K562 (cell line): ENCODE measurements at regions not wholly inside any gene's neighbourhood (a gene's known extent, or its start where the extent isn't known, plus 50 kb on each side); places are given as distances from the start of the nearest gene placed in this dataset.

Experiments
- ATAC-seq: fragments of 200-7000 bp; cut with Tn5 transposase; 3 replicates; pipeline ENCODE4 v1.9.1; 2020; ENCODE audit warnings: moderate library complexity
- BruUV-seq: library from RNA; stranded (reverse); fragments of 400-500 nt; replicated peaks from 2 replicates; lab custom pipeline; 2021; lab: Mats Ljungman, UMichigan
- CTCF ChIA-PET: fragments of 300-600 bp; formaldehyde crosslinking; extraction: SDS; loops from one replicate; lab custom pipeline; 2021; ENCODE audit warnings: low intra/inter-chr PET ratio; lab: Yijun Ruan, JAX
- POLR2A ChIA-PET: fragments of 300-600, 350-650 bp; sonication (Branson Sonifier 250); formaldehyde crosslinking; extraction: SDS; loops from one replicate; lab custom pipeline; 2021; ENCODE audit warnings: antibody characterized with exemption, inconsistent platforms; lab: Yijun Ruan, JAX
- DNase-seq, 4 experiments: peaks; one replicate each; pipeline versions ENCODE4 v3.0.0 to v3.0.0-alpha.2; 2011 to 2018; ENCODE audit warnings: low spot score in 3 of 4, mixed read lengths in 3 of 4; ENCODE audit errors: extremely low read depth in 1 of 4
- FAIRE-seq: peaks from 2 replicates; lab custom pipeline; 2011; peaks lifted over from hg19 to GRCh38; lab: Jason Lieb, UNC
- H2AFZ ChIP-seq: 2 replicates; pipeline ENCODE4 v1.6.0; 2011; ENCODE audit warnings: low read depth, low read length, control low read depth, inconsistent platforms
- H3K27ac ChIP-seq: fragments of 200-600 bp; 3 replicates; pipeline ENCODE4 v1.8.0; 2011; ENCODE audit warnings: low read depth, mild to moderate bottlenecking, control low read depth, inconsistent platforms, low read length, moderate library complexity, mixed read lengths; ENCODE audit errors: extremely low read depth
- H3K27me3 ChIP-seq, 2 experiments: fragments of 300-600 bp in 1 of 2; 2 replicates in 1 of 2; 3 replicates in 1 of 2; pipeline versions ENCODE4 v1.6.0 to v1.8.0; 2011; ENCODE audit warnings: inconsistent platforms in 2 of 2, low read length in 2 of 2, mild to moderate bottlenecking in 1 of 2, mixed read lengths in 1 of 2, moderate library complexity in 1 of 2; ENCODE audit not compliant: control insufficient read depth in 2 of 2, insufficient read depth in 2 of 2
- H3K36me3 ChIP-seq: fragments of 300-600 bp; 3 replicates; pipeline ENCODE4 v1.8.0; 2011; ENCODE audit warnings: mild to moderate bottlenecking, low read length, inconsistent platforms; ENCODE audit not compliant: control insufficient read depth, insufficient read depth
- H3K4me1 ChIP-seq, 2 experiments: fragments of 200-600 bp in 1 of 2; replicated peaks in 1 of 2; 2 replicates in 1 of 2; 3 replicates in 1 of 2; pipeline versions ENCODE4 v1.5.1 to v1.8.0; 2011; ENCODE audit warnings: inconsistent platforms in 2 of 2, low read length in 2 of 2, mild to moderate bottlenecking in 1 of 2, mixed read lengths in 1 of 2, moderate library complexity in 1 of 2; ENCODE audit not compliant: control insufficient read depth in 2 of 2, insufficient read depth in 2 of 2
- H3K4me2 ChIP-seq: 2 replicates; pipeline ENCODE4 v1.6.1; 2011; ENCODE audit warnings: low read length, control low read depth, inconsistent platforms, mixed read lengths; ENCODE audit not compliant: insufficient read depth
- H3K4me3 ChIP-seq: fragments of 200-600 bp; sonication (generic), shearing (Covaris generic); 2 replicates; pipeline ENCODE4 v1.5.1; 2016; ENCODE audit warnings: control low read depth, inconsistent platforms
- H3K79me2 ChIP-seq: fragments of 200-600 bp; 3 replicates; pipeline ENCODE4 v1.8.0; 2011; ENCODE audit warnings: low read length, inconsistent platforms; ENCODE audit not compliant: control insufficient read depth, insufficient read depth
- H3K9ac ChIP-seq, 2 experiments: 2 replicates each; pipeline versions ENCODE4 v1.6.0 to v1.6.1; 2011; ENCODE audit warnings: low read depth in 2 of 2, low read length in 2 of 2, control low read depth in 1 of 2, inconsistent platforms in 1 of 2, mild to moderate bottlenecking in 1 of 2, mixed read lengths in 1 of 2; ENCODE audit not compliant: insufficient read depth in 1 of 2
- H3K9me1 ChIP-seq: one replicate; pipeline ENCODE4 v1.6.0; 2011; ENCODE audit warnings: inconsistent platforms, mild to moderate bottlenecking, low read length, moderate library complexity; ENCODE audit not compliant: control insufficient read depth, insufficient read depth
- H3K9me3 ChIP-seq: replicated peaks from 2 replicates; pipeline ENCODE4 v1.5.1; 2011; ENCODE audit warnings: low read depth, low read length, inconsistent platforms; ENCODE audit not compliant: control insufficient read depth, insufficient read depth
- H4K20me1 ChIP-seq: replicated peaks from 2 replicates; pipeline ENCODE4 v1.6.1; 2011; ENCODE audit warnings: low read length, inconsistent platforms, mixed read lengths; ENCODE audit not compliant: control insufficient read depth, insufficient read depth
- HEY1 ChIP-seq: fragments of 250-450 bp; sonication (Bioruptor Pico); IDR thresholded peaks from 2 replicates; pipeline ENCODE4 v1.5.0; 2020; ENCODE audit warnings: mild to moderate bottlenecking, moderate library complexity, borderline replicate concordance
- KLF10 ChIP-seq: fragments of 250-450 bp; sonication (Bioruptor Pico); IDR thresholded peaks from 2 replicates; pipeline ENCODE4 v1.6.1; 2021; ENCODE audit warnings: matching md5 sums
- NR2C2 ChIP-seq, 2 experiments: fragments of 200-800 bp in 1 of 2; sonication (Bioruptor generic) in 1 of 2; sonication (generic) in 1 of 2; formaldehyde crosslinking in 1 of 2; IDR thresholded peaks; 2 replicates each; pipeline versions ENCODE4 v1.6.1 to v1.8.0; 2016 to 2022; ENCODE audit warnings: mild to moderate bottlenecking in 1 of 2, missing compliant biosample characterization in 1 of 2, missing genetic modification characterization in 1 of 2, missing genetic modification reagents in 1 of 2
- YY1 ChIP-seq, 3 experiments: IDR thresholded peaks; 2 replicates each; pipeline ENCODE4 v1.6.1; 2011; ENCODE audit warnings: low read length in 2 of 3, mild to moderate bottlenecking in 2 of 3, moderate library complexity in 2 of 3, borderline replicate concordance in 1 of 3, control low read depth in 1 of 3, low read depth in 1 of 3; ENCODE audit not compliant: insufficient read depth in 3 of 3, insufficient replicate concordance in 2 of 3, control insufficient read depth in 1 of 3, insufficient read length in 1 of 3; ENCODE audit errors: extremely low read depth in 1 of 3
- ZBTB9 ChIP-seq: fragments of 450-650 bp; formaldehyde crosslinking; IDR thresholded peaks from 2 replicates; pipeline ENCODE4 v1.4.0; 2020; ENCODE audit warnings: mild to moderate bottlenecking, moderate library complexity
- ZNF511 ChIP-seq: sonication (generic); formaldehyde crosslinking; IDR thresholded peaks from 2 replicates; pipeline ENCODE4 v1.8.0; 2022; ENCODE audit warnings: mild to moderate bottlenecking, missing genetic modification reagents
- WGBS: fragments of 100-300 bp; shearing (Covaris generic); methylation state at CpG from one replicate; pipeline ENCODE4 v1.1.6; 2016; ENCODE audit warnings: low coverage, mixed read lengths; ENCODE audit not compliant: insufficient coverage; ENCODE audit errors: missing lambda C conversion rate; 5-methylcytosine and 5-hydroxymethylcytosine counted together
- in situ Hi-C: fragments of 300-500 bp; cut with MboI; formaldehyde crosslinking; loops from 4 replicates; pipeline ENCODE4 v1.15.0; 2018; ENCODE audit warnings: inconsistent platforms, mixed read lengths
- intact Hi-C: fragments of 100-400 bp; cut with micrococcal nuclease; formaldehyde crosslinking; loops from 2 replicates; pipeline ENCODE4 v1.14.2; 2022

GRCh38 chr1:37177230-37177864 is 143.0 kb upstream of the GRIK3 start (continued):
- TF ChIP-seq ZBTB9 (CRISPR knock-in tag): no peak
- peak in 1 of 3 experiments; percentile 9 for TF ChIP-seq YY1 (IDR thresholded peaks at IDR 0.05; ENCODE audit: borderline replicate concordance in 1 of 3, control insufficient read depth in 1 of 3, extremely low read depth in 1 of 3, insufficient read depth in 3 of 3, insufficient read length in 1 of 3, insufficient replicate concordance in 2 of 3, low read depth in 1 of 3, low read length in 2 of 3)
- no peak for TF ChIP-seq HEY1
- TF ChIP-seq NR2C2 (CRISPR knock-in tag; IDR thresholded peaks at IDR 0.05): no peak
- TF ChIP-seq NR2C2 (tag; IDR thresholded peaks at IDR 0.05): no peak
- no peak for TF ChIP-seq KLF10

- DNase-seq (no peak), FAIRE-seq (no peak), ATAC-seq (no peak)
- Histone ChIP-seq H3K9me1 (no peaks in the 10 kb centered on the region), H3K36me3 (no peaks in the 10 kb centered on the region), H3K79me2 (no peaks in the 10 kb centered on the region), H2AFZ (no peak overlapping the region), H3K27me3 (no peaks in the 10 kb centered on the region), H3K4me3 (no peak overlapping the region), H3K27ac (no peak overlapping the region), H3K9ac (no peak overlapping the region), H4K20me1 (no peaks in the 10 kb centered on the region), H3K4me2 (no peak overlapping the region), H3K9me3 (no peaks in the 10 kb centered on the region), H3K4me1 (no peaks in the 10 kb centered on the region)
- in situ Hi-C loops (no loop called here), intact Hi-C loops (no loop called here)
- CTCF ChIA-PET: no interaction called here
- BruUV-seq: no TSS peak
- WGBS: 2% methylated on average over 5 of the region's 5 CpGs
- POLR2A ChIA-PET: interaction anchor here (1.0 kb wide), 1 partner anchor 18 kb away, joined by 4 read pairs; no protein-coding TSS in a partner anchor
- no peak for TF ChIP-seq ZNF511 (CRISPR knock-in tag)
Measured at GRCh38 chr1:37181425-37181824, 147.1 kb upstream of the GRIK3 start.
